GM23338 (cell line): ENCODE measurements at regions not wholly inside any gene's neighbourhood (a gene's known extent, or its start where the extent isn't known, plus 50 kb on each side); places are given as distances from the start of the nearest gene placed in this dataset.

Experiments
- ATAC-seq: fragments of 200-7000 bp; cut with Tn5 transposase; 3 replicates; pipeline ENCODE4 v1.9.1; 2020
- DNase-seq: peaks from one replicate; pipeline ENCODE4 v3.0.0-alpha.2; 2015; ENCODE audit warnings: low spot score
- H2AFZ ChIP-seq: fragments of 200-600 bp; sonication (generic); 2 replicates; pipeline ENCODE4 v1.8.0; 2016; ENCODE audit warnings: antibody characterized with exemption, mild to moderate bottlenecking, moderate library complexity
- H3F3A ChIP-seq: fragments of 200-600 bp; sonication (generic); replicated peaks from 2 replicates; pipeline ENCODE4 v1.8.0; 2017; ENCODE audit warnings: antibody characterized with exemption, mixed run types, low read depth
- H3K27ac ChIP-seq: fragments of 200-600 bp; sonication (generic); 2 replicates; pipeline ENCODE4 v1.6.1; 2016; ENCODE audit warnings: low read depth
- H3K27me3 ChIP-seq: fragments of 200-600 bp; sonication (generic); 2 replicates; pipeline ENCODE4 v1.8.0; 2016; ENCODE audit warnings: mild to moderate bottlenecking, mixed run types, moderate library complexity; ENCODE audit not compliant: insufficient read depth
- H3K36me3 ChIP-seq: fragments of 200-600 bp; sonication (generic); 2 replicates; pipeline ENCODE4 v1.8.0; 2016; ENCODE audit warnings: mild to moderate bottlenecking; ENCODE audit not compliant: insufficient read depth
- H3K4me1 ChIP-seq: fragments of 200-600 bp; sonication (generic); 2 replicates; pipeline ENCODE4 v1.8.0; 2016; ENCODE audit warnings: mild to moderate bottlenecking, moderate library complexity; ENCODE audit not compliant: insufficient read depth
- H3K4me2 ChIP-seq: fragments of 200-600 bp; sonication (generic); 2 replicates; pipeline ENCODE4 v1.7.1; 2017; ENCODE audit warnings: mixed run types
- H3K4me3 ChIP-seq: fragments of 200-600 bp; sonication (generic); 2 replicates; pipeline ENCODE4 v1.6.1; 2016; ENCODE audit warnings: mixed run types
- H3K79me2 ChIP-seq: fragments of 200-600 bp; sonication (generic); replicated peaks from 2 replicates; pipeline ENCODE4 v1.8.0; 2017; ENCODE audit warnings: mild to moderate bottlenecking; ENCODE audit not compliant: insufficient read depth
- H3K9me2 ChIP-seq: fragments of 200-600 bp; sonication (generic); 2 replicates; pipeline ENCODE4 v1.8.0; 2017; ENCODE audit not compliant: insufficient read depth
- H4K20me1 ChIP-seq: fragments of 200-600 bp; sonication (generic); replicated peaks from 2 replicates; pipeline ENCODE4 v1.8.0; 2017; ENCODE audit warnings: mild to moderate bottlenecking; ENCODE audit not compliant: insufficient read depth
- H3K27ac Mint-ChIP-seq: 2 replicates; pipeline ENCODE4 v1.8.0; 2020; ENCODE audit warnings: inconsistent platforms, mild to moderate bottlenecking, moderate library complexity, mixed read lengths
- H3K27me3 Mint-ChIP-seq: 3 replicates; pipeline ENCODE4 v1.8.0; 2022; ENCODE audit warnings: low read depth, mild to moderate bottlenecking, moderate library complexity, mixed read lengths, inconsistent platforms; ENCODE audit not compliant: insufficient read depth, poor library complexity
- H3K36me3 Mint-ChIP-seq: 3 replicates; pipeline ENCODE4 v1.8.0; 2021; ENCODE audit warnings: low read depth, mild to moderate bottlenecking, inconsistent platforms, moderate library complexity, mixed read lengths
- H3K4me1 Mint-ChIP-seq: 3 replicates; pipeline ENCODE4 v1.8.0; 2020; ENCODE audit warnings: mild to moderate bottlenecking, inconsistent platforms, mixed read lengths
- H3K4me3 Mint-ChIP-seq: 3 replicates; pipeline ENCODE4 v1.8.0; 2021; ENCODE audit warnings: moderate library complexity, mild to moderate bottlenecking, inconsistent platforms, mixed read lengths
- H3K9me3 Mint-ChIP-seq: 3 replicates; pipeline ENCODE4 v1.8.0; 2020; ENCODE audit warnings: moderate library complexity, mild to moderate bottlenecking, inconsistent platforms, mixed read lengths
- CREB1 ChIP-seq: fragments of 250-450 bp; sonication (Bioruptor Pico); IDR thresholded peaks from 2 replicates; pipeline ENCODE4 v1.5.0; 2020; ENCODE audit warnings: low read depth, mild to moderate bottlenecking, moderate library complexity
- CTCF ChIP-seq, 2 experiments: fragments of 200-600 bp in 1 of 2; sonication (generic) in 1 of 2; conservative IDR thresholded peaks; 2 replicates each; pipeline versions ENCODE4 v1.5.1 to v1.6.1; 2016 to 2017; ENCODE audit warnings: antibody characterized with exemption in 2 of 2, low read depth in 2 of 2, mild to moderate bottlenecking in 2 of 2, moderate library complexity in 1 of 2
- EZH2 ChIP-seq: fragments of 200-600 bp; sonication (generic); IDR thresholded peaks from one replicate; pipeline ENCODE4 v1.8.0; 2017; ENCODE audit warnings: antibody characterized with exemption, mild to moderate bottlenecking, low read depth; ENCODE audit not compliant: unreplicated experiment
- EZH2phosphoT487 ChIP-seq: fragments of 200-600 bp; sonication (generic); IDR thresholded peaks from one replicate; pipeline ENCODE4 v1.8.1; 2018; ENCODE audit warnings: antibody characterized with exemption; ENCODE audit not compliant: unreplicated experiment
- JUNB ChIP-seq: IDR thresholded peaks from one replicate; pipeline ENCODE4 v1.6.1; 2016; ENCODE audit warnings: antibody characterized with exemption; ENCODE audit not compliant: unreplicated experiment
- NANOG ChIP-seq: IDR thresholded peaks from 2 replicates; pipeline ENCODE4 v1.6.1; 2016; ENCODE audit warnings: antibody characterized with exemption, borderline replicate concordance
- POLR2AphosphoS5 ChIP-seq: IDR thresholded peaks from 2 replicates; pipeline ENCODE4 v1.6.1; 2016; ENCODE audit warnings: antibody characterized with exemption, low read depth
- STAT1 ChIP-seq: IDR thresholded peaks from one replicate; pipeline ENCODE4 v1.6.1; 2016; ENCODE audit warnings: antibody characterized with exemption; ENCODE audit not compliant: unreplicated experiment
- ZNF114 ChIP-seq: fragments of 250-450 bp; sonication (Bioruptor Pico); IDR thresholded peaks from 2 replicates; pipeline ENCODE4 v1.5.0; 2020; ENCODE audit warnings: mild to moderate bottlenecking, moderate library complexity
- ZNF331 ChIP-seq: fragments of 250-450 bp; sonication (Bioruptor Pico); IDR thresholded peaks from 2 replicates; pipeline ENCODE4 v1.5.0; 2020; ENCODE audit warnings: low read depth, mild to moderate bottlenecking, moderate library complexity
- TF ChIP-seq, protein P1 (sequence below): IDR thresholded peaks from one replicate; pipeline ENCODE4 v1.6.1; 2018; ENCODE audit warnings: antibody characterized with exemption; ENCODE audit not compliant: unreplicated experiment
- TF ChIP-seq, protein P2 (sequence below): IDR thresholded peaks from 2 replicates; pipeline ENCODE4 v1.6.1; 2016; ENCODE audit warnings: antibody characterized with exemption
- TF ChIP-seq, protein P3 (sequence below): fragments of 250-450 bp; sonication (Bioruptor Pico); IDR thresholded peaks from 2 replicates; pipeline ENCODE4 v1.5.0; 2020; ENCODE audit warnings: mild to moderate bottlenecking, moderate library complexity

DNA sequence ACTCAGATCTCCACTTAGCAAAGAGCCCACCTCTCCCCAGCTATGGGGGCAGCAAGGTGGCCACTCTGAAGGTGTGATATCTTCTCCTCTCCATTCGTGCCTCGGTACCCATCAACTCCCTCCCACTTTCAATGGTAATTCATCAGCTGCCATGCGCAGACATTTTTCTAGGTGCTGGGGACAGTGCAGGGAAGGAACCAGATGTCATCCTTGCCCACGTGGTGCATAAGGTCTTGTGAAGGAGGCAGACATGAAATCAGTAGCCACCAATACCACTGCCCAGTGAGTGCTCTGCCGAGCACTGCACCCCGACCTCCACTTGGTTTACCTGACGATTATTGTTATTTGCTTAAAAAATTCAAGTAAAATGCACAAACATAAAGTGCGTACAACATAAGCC lies 76.3 kb upstream of the CSF3R start:
- H3K4me3 ChIP-seq = no peak overlapping the region
- H3K79me2 ChIP-seq = no peaks in the 10 kb centered on the region
- H4K20me1 ChIP-seq = no peaks in the 10 kb centered on the region
- Mint-ChIP-seq H3K4me1 (no peaks in the 10 kb centered on the region), H3K27me3 (peaks cover 5% of the 10 kb centered on the region), H3K27ac (no peak overlapping the region), H3K4me3 (no peak overlapping the region), H3K9me3 (no peaks in the 10 kb centered on the region), H3K36me3 (no peaks in the 10 kb centered on the region)
- no peak overlapping the region for H3K4me2 ChIP-seq
- ATAC-seq (no peak), DNase-seq (no peak)
- H3K9me2 ChIP-seq = no peaks in the 10 kb centered on the region
- H3F3A ChIP-seq = no peaks in the 10 kb centered on the region
- no peak overlapping the region for H2AFZ ChIP-seq
- TF ChIP-seq ZNF331 = no peak
- TF ChIP-seq, protein P1, sequence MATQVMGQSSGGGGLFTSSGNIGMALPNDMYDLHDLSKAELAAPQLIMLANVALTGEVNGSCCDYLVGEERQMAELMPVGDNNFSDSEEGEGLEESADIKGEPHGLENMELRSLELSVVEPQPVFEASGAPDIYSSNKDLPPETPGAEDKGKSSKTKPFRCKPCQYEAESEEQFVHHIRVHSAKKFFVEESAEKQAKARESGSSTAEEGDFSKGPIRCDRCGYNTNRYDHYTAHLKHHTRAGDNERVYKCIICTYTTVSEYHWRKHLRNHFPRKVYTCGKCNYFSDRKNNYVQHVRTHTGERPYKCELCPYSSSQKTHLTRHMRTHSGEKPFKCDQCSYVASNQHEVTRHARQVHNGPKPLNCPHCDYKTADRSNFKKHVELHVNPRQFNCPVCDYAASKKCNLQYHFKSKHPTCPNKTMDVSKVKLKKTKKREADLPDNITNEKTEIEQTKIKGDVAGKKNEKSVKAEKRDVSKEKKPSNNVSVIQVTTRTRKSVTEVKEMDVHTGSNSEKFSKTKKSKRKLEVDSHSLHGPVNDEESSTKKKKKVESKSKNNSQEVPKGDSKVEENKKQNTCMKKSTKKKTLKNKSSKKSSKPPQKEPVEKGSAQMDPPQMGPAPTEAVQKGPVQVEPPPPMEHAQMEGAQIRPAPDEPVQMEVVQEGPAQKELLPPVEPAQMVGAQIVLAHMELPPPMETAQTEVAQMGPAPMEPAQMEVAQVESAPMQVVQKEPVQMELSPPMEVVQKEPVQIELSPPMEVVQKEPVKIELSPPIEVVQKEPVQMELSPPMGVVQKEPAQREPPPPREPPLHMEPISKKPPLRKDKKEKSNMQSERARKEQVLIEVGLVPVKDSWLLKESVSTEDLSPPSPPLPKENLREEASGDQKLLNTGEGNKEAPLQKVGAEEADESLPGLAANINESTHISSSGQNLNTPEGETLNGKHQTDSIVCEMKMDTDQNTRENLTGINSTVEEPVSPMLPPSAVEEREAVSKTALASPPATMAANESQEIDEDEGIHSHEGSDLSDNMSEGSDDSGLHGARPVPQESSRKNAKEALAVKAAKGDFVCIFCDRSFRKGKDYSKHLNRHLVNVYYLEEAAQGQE = no peak
- TF ChIP-seq, protein P2, sequence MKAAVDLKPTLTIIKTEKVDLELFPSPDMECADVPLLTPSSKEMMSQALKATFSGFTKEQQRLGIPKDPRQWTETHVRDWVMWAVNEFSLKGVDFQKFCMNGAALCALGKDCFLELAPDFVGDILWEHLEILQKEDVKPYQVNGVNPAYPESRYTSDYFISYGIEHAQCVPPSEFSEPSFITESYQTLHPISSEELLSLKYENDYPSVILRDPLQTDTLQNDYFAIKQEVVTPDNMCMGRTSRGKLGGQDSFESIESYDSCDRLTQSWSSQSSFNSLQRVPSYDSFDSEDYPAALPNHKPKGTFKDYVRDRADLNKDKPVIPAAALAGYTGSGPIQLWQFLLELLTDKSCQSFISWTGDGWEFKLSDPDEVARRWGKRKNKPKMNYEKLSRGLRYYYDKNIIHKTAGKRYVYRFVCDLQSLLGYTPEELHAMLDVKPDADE = no peak
- no peak for TF ChIP-seq EZH2phosphoT487
- TF ChIP-seq JUNB = no peak
- no peak for TF ChIP-seq EZH2
- no peak for TF ChIP-seq POLR2AphosphoS5
- no peak for TF ChIP-seq CTCF (conservative IDR thresholded peaks at IDR 0.05; ENCODE audit: low read depth in 2 of 2)
- TF ChIP-seq NANOG = no peak
- TF ChIP-seq, protein P3, sequence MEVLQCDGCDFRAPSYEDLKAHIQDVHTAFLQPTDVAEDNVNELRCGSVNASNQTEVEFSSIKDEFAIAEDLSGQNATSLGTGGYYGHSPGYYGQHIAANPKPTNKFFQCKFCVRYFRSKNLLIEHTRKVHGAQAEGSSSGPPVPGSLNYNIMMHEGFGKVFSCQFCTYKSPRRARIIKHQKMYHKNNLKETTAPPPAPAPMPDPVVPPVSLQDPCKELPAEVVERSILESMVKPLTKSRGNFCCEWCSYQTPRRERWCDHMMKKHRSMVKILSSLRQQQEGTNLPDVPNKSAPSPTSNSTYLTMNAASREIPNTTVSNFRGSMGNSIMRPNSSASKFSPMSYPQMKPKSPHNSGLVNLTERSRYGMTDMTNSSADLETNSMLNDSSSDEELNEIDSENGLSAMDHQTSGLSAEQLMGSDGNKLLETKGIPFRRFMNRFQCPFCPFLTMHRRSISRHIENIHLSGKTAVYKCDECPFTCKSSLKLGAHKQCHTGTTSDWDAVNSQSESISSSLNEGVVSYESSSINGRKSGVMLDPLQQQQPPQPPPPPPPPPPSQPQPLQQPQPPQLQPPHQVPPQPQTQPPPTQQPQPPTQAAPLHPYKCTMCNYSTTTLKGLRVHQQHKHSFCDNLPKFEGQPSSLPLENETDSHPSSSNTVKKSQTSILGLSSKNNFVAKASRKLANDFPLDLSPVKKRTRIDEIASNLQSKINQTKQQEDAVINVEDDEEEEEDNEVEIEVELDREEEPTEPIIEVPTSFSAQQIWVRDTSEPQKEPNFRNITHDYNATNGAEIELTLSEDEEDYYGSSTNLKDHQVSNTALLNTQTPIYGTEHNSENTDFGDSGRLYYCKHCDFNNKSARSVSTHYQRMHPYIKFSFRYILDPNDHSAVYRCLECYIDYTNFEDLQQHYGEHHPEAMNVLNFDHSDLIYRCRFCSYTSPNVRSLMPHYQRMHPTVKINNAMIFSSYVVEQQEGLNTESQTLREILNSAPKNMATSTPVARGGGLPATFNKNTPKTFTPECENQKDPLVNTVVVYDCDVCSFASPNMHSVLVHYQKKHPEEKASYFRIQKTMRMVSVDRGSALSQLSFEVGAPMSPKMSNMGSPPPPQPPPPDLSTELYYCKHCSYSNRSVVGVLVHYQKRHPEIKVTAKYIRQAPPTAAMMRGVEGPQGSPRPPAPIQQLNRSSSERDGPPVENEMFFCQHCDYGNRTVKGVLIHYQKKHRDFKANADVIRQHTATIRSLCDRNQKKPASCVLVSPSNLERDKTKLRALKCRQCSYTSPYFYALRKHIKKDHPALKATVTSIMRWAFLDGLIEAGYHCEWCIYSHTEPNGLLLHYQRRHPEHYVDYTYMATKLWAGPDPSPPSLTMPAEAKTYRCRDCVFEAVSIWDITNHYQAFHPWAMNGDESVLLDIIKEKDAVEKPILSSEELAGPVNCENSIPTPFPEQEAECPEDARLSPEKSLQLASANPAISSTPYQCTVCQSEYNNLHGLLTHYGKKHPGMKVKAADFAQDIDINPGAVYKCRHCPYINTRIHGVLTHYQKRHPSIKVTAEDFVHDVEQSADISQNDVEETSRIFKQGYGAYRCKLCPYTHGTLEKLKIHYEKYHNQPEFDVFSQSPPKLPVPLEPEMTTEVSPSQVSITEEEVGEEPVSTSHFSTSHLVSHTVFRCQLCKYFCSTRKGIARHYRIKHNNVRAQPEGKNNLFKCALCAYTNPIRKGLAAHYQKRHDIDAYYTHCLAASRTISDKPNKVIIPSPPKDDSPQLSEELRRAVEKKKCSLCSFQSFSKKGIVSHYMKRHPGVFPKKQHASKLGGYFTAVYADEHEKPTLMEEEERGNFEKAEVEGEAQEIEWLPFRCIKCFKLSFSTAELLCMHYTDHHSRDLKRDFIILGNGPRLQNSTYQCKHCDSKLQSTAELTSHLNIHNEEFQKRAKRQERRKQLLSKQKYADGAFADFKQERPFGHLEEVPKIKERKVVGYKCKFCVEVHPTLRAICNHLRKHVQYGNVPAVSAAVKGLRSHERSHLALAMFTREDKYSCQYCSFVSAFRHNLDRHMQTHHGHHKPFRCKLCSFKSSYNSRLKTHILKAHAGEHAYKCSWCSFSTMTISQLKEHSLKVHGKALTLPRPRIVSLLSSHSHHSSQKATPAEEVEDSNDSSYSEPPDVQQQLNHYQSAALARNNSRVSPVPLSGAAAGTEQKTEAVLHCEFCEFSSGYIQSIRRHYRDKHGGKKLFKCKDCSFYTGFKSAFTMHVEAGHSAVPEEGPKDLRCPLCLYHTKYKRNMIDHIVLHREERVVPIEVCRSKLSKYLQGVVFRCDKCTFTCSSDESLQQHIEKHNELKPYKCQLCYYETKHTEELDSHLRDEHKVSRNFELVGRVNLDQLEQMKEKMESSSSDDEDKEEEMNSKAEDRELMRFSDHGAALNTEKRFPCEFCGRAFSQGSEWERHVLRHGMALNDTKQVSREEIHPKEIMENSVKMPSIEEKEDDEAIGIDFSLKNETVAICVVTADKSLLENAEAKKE (CRISPR knock-in tag) = no peak
- no peak for TF ChIP-seq STAT1
- TF ChIP-seq CREB1 (CRISPR knock-in tag) = no peak
- TF ChIP-seq ZNF114 (CRISPR knock-in tag) = no peak
- H3K27me3 ChIP-seq = no peaks in the 10 kb centered on the region
- no peaks in the 10 kb centered on the region for H3K36me3 ChIP-seq
- no peaks in the 10 kb centered on the region for H3K4me1 ChIP-seq
- H3K27ac ChIP-seq = no peak overlapping the region
